SU-DHL-6 (cell line): ENCODE measurements at regions not wholly inside any gene's neighbourhood (a gene's known extent, or its start where the extent isn't known, plus 50 kb on each side); places are given as distances from the start of the nearest gene placed in this dataset.

ENCODE experiments used
- EZH2phosphoT487 ChIP-seq: fragments of 200-600 bp; sonication (generic), shearing (Covaris generic); conservative IDR thresholded peaks from 2 replicates; pipeline ENCODE4 v1.6.1; 2018; ENCODE audit warnings: mild to moderate bottlenecking, antibody characterized with exemption, low read length, moderate library complexity, mixed read lengths
- TF ChIP-seq, protein P1 (sequence below): fragments of 200-600 bp; sonication (generic); IDR thresholded peaks from one replicate; pipeline ENCODE4 v1.5.1; 2017; ENCODE audit warnings: antibody characterized with exemption, mild to moderate bottlenecking, low read length, moderate library complexity; ENCODE audit not compliant: insufficient read depth, poor library complexity, severe bottlenecking

DNA sequence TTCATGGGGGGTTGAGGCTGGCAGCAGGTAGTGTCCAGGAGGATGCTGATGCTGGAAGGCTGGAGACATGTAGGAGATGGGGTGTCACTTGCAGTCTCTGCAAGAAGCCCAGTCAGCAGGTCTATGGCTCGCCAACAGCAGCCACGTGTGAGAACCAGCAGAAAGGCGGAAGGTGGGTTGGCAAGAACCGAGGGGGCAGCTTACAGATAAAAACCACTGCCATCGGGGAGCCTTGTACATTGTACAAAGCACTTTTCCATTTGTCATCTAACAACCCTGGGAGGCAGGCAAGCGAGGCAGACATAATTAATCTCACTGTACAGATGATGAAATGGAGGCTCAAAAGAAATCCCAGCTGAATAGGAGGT lies 167.2 kb downstream of the KCNA5 start:
- TF ChIP-seq, protein P1, sequence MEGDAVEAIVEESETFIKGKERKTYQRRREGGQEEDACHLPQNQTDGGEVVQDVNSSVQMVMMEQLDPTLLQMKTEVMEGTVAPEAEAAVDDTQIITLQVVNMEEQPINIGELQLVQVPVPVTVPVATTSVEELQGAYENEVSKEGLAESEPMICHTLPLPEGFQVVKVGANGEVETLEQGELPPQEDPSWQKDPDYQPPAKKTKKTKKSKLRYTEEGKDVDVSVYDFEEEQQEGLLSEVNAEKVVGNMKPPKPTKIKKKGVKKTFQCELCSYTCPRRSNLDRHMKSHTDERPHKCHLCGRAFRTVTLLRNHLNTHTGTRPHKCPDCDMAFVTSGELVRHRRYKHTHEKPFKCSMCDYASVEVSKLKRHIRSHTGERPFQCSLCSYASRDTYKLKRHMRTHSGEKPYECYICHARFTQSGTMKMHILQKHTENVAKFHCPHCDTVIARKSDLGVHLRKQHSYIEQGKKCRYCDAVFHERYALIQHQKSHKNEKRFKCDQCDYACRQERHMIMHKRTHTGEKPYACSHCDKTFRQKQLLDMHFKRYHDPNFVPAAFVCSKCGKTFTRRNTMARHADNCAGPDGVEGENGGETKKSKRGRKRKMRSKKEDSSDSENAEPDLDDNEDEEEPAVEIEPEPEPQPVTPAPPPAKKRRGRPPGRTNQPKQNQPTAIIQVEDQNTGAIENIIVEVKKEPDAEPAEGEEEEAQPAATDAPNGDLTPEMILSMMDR: no peak
- TF ChIP-seq EZH2phosphoT487: no peak
